Endothelial cell of umbilical vein (primary cell): ENCODE measurements at regions not wholly inside any gene's neighbourhood (a gene's known extent, or its start where the extent isn't known, plus 50 kb on each side); places are given as distances from the start of the nearest gene placed in this dataset.

Experiments
- BruUV-seq: library from RNA; stranded (reverse); fragments of 400-500 nt; replicated peaks from 2 replicates; lab custom pipeline; 2021; lab: Mats Ljungman, UMichigan
- CTCF ChIA-PET: fragments of 300-600, 350-600 bp; sonication (Branson Sonifier 250); formaldehyde crosslinking; loops from one replicate; lab custom pipeline; 2021; ENCODE audit warnings: antibody characterized with exemption, inconsistent platforms; lab: Charles Lee
- POLR2A ChIA-PET: fragments of 300-600, 350-600 bp; sonication (Branson Sonifier 250); formaldehyde crosslinking; loops from one replicate; lab custom pipeline; 2021; ENCODE audit warnings: antibody characterized with exemption, inconsistent platforms; lab: Charles Lee
- DNase-seq: peaks from one replicate; pipeline ENCODE4 v3.0.0-alpha.2; 2011; ENCODE audit warnings: low read depth, low spot score
- FAIRE-seq: peaks from 2 replicates; lab custom pipeline; 2011; peaks lifted over from hg19 to GRCh38; lab: Jason Lieb, UNC
- H2AFZ ChIP-seq: 2 replicates; pipeline ENCODE4 v1.6.0; 2012; ENCODE audit warnings: low read depth, low read length, control low read depth, inconsistent platforms
- H3K27ac ChIP-seq: 2 replicates; pipeline ENCODE4 v1.5.1; 2011; ENCODE audit warnings: low read depth, mild to moderate bottlenecking, control low read depth, low read length, moderate library complexity; ENCODE audit not compliant: insufficient read depth
- H3K27me3 ChIP-seq, 2 experiments: 2 replicates each; pipeline versions ENCODE4 v1.6.0 to v1.6.1; 2011; ENCODE audit warnings: low read length in 2 of 2, mixed read lengths in 1 of 2; ENCODE audit not compliant: control insufficient read depth in 2 of 2, insufficient read depth in 2 of 2
- H3K36me3 ChIP-seq, 2 experiments: 2 replicates in 1 of 2; 3 replicates in 1 of 2; pipeline ENCODE4 v1.5.1; 2011; ENCODE audit warnings: low read length in 2 of 2, mild to moderate bottlenecking in 1 of 2, moderate library complexity in 1 of 2; ENCODE audit not compliant: control insufficient read depth in 2 of 2, insufficient read depth in 2 of 2; ENCODE audit errors: extremely low read depth in 1 of 2
- H3K4me1 ChIP-seq: 3 replicates; pipeline ENCODE4 v1.5.1; 2011; ENCODE audit warnings: mild to moderate bottlenecking, low read length; ENCODE audit not compliant: control insufficient read depth, insufficient read depth; ENCODE audit errors: extremely low read depth
- H3K4me2 ChIP-seq: 2 replicates; pipeline ENCODE4 v1.6.1; 2011; ENCODE audit warnings: low read length, control low read depth, mixed read lengths; ENCODE audit not compliant: insufficient read depth
- H3K4me3 ChIP-seq, 3 experiments: fragments of 200-600 bp in 1 of 3; sonication (generic), shearing (Covaris generic) in 1 of 3; replicated peaks in 1 of 3; 2 replicates each; pipeline ENCODE4 v1.5.1; 2011 to 2016; ENCODE audit warnings: control low read depth in 3 of 3, low read length in 3 of 3, mild to moderate bottlenecking in 2 of 3, inconsistent platforms in 1 of 3, low read depth in 1 of 3, moderate library complexity in 1 of 3; ENCODE audit not compliant: insufficient read depth in 1 of 3
- H3K79me2 ChIP-seq: 2 replicates; pipeline ENCODE4 v1.6.0; 2012; ENCODE audit warnings: low read length, inconsistent platforms; ENCODE audit not compliant: control insufficient read depth, insufficient read depth
- H3K9ac ChIP-seq: replicated peaks from 2 replicates; pipeline ENCODE3; 2011; ENCODE audit warnings: low read length, control low read depth; ENCODE audit not compliant: insufficient read depth; ENCODE audit errors: extremely low read depth
- H3K9me1 ChIP-seq: replicated peaks from 3 replicates; pipeline ENCODE4 v1.6.0; 2011; ENCODE audit warnings: mild to moderate bottlenecking, low read length; ENCODE audit not compliant: control insufficient read depth, insufficient read depth; ENCODE audit errors: extremely low read depth
- H3K9me3 ChIP-seq: replicated peaks from 2 replicates; pipeline ENCODE4 v1.5.1; 2012; ENCODE audit warnings: low read length, inconsistent platforms; ENCODE audit not compliant: control insufficient read depth, insufficient read depth
- H4K20me1 ChIP-seq: replicated peaks from 2 replicates; pipeline ENCODE3; 2011; ENCODE audit warnings: mild to moderate bottlenecking, low read length; ENCODE audit not compliant: control insufficient read depth, insufficient read depth; ENCODE audit errors: extremely low read depth
- CTCF ChIP-seq, 2 donors: IDR thresholded peaks; 1 replicate in 1 of 2; 2 replicates in 1 of 2; pipeline ENCODE4 v1.5.1; 2011; ENCODE audit warnings: low read length in 2 of 2, mild to moderate bottlenecking in 2 of 2, moderate library complexity in 2 of 2, control low read depth in 1 of 2, inconsistent platforms in 1 of 2, low read depth in 1 of 2; ENCODE audit not compliant: insufficient read depth in 1 of 2; ENCODE audit errors: extremely low read depth in 1 of 2
- EZH2 ChIP-seq: IDR thresholded peaks from 2 replicates; pipeline ENCODE4 v1.6.1; 2012; ENCODE audit warnings: borderline replicate concordance, low read depth, mild to moderate bottlenecking, moderate library complexity, low read length, inconsistent platforms; ENCODE audit not compliant: severe bottlenecking
- FOS ChIP-seq: IDR thresholded peaks from 2 replicates; pipeline ENCODE4 v1.6.1; 2011; ENCODE audit warnings: mild to moderate bottlenecking, low read length, moderate library complexity, borderline replicate concordance; ENCODE audit not compliant: insufficient read depth
- GATA2 ChIP-seq: IDR thresholded peaks from 2 replicates; pipeline ENCODE4 v1.7.0; 2011; ENCODE audit warnings: low read depth, mild to moderate bottlenecking, moderate library complexity, mixed read lengths, low read length; ENCODE audit not compliant: insufficient read length, insufficient read depth
- JUN ChIP-seq: IDR thresholded peaks from 2 replicates; pipeline ENCODE4 v1.6.1; 2011; ENCODE audit warnings: borderline replicate concordance, low read depth; ENCODE audit not compliant: insufficient read length, insufficient read depth
- MAX ChIP-seq: IDR thresholded peaks from 2 replicates; pipeline ENCODE4 v1.6.1; 2011; ENCODE audit not compliant: insufficient read depth, insufficient read length
- MYC ChIP-seq: IDR thresholded peaks from one replicate; pipeline ENCODE4 v1.6.1; 2011; ENCODE audit warnings: mild to moderate bottlenecking, low read depth, low read length
- POLR2A ChIP-seq: IDR thresholded peaks from 2 replicates; pipeline ENCODE4 v1.6.1; 2012; ENCODE audit warnings: low read depth, mild to moderate bottlenecking, control low read depth, low read length
- POLR2AphosphoS5 ChIP-seq: IDR thresholded peaks from 2 replicates; pipeline ENCODE4 v1.6.1; 2012; ENCODE audit warnings: low read depth, mild to moderate bottlenecking, control low read depth, low read length, moderate library complexity; ENCODE audit not compliant: insufficient read depth
- dilution Hi-C: fragments of 300-500 bp; cut with MboI; formaldehyde crosslinking; loops from one replicate; pipeline ENCODE4 v1.15.0; 2019; ENCODE audit warnings: low sequenced_read_pairs; ENCODE audit not compliant: extremely low pct_ligation_motif_present
- intact Hi-C: fragments of 100-400 bp; cut with micrococcal nuclease; formaldehyde crosslinking; loops from one replicate; pipeline ENCODE4 v1.10.0; 2022

GRCh38 chrX:73944563-73944908, 92.0 kb upstream of the XIST start:
- dilution Hi-C loops (no loop called here), intact Hi-C loops (loop anchor here (1.0 to 5.0 kb wide), 2 partner anchors 27 to 87 kb away; no protein-coding TSS in a partner anchor)
- H3K4me1 ChIP-seq: peaks cover 11% of the 10 kb centered on the region
- H3K27ac ChIP-seq: peak overlapping the region; percentile 98
- H3K36me3 ChIP-seq: no peaks in the 10 kb centered on the region
- ChIA-PET CTCF (interaction anchor here (0.9 kb wide), 1 partner anchor 28 kb away, joined by 3 read pairs; no protein-coding TSS in a partner anchor), POLR2A (no interaction called here)
- no peaks in the 10 kb centered on the region for H3K9me1 ChIP-seq
- peak overlapping the region; percentile 87 to 99 (median 89) for H3K4me3 ChIP-seq
- FAIRE-seq (peak; percentile 55), DNase-seq (no peak)
- TSS peak; percentile 27 for BruUV-seq
- H4K20me1 ChIP-seq: no peaks in the 10 kb centered on the region
- H3K4me2 ChIP-seq: peak overlapping the region; percentile 85
- no peaks in the 10 kb centered on the region for H3K27me3 ChIP-seq
- peaks cover 47% of the 10 kb centered on the region for H3K79me2 ChIP-seq
- no peak overlapping the region for H2AFZ ChIP-seq
- H3K9me3 ChIP-seq: no peaks in the 10 kb centered on the region
- peak overlapping the region; percentile 99 for H3K9ac ChIP-seq
- no peak for TF ChIP-seq POLR2A
- TF ChIP-seq FOS: no peak
- no peak for TF ChIP-seq JUN
- TF ChIP-seq MYC: no peak
- TF ChIP-seq POLR2AphosphoS5: no peak
- no peak for TF ChIP-seq MAX
- no peak for TF ChIP-seq CTCF (IDR thresholded peaks at IDR 0.05; ENCODE audit: extremely low read depth in 1 of 2, insufficient read depth in 1 of 2, low read depth in 1 of 2, low read length in 2 of 2)
- no peak for TF ChIP-seq GATA2
- TF ChIP-seq EZH2: no peak
